ENCODE measurements at regions not wholly inside any gene's neighbourhood (a gene's known extent, or its start where the extent isn't known, plus 50 kb on each side); places are given as distances from the start of the nearest gene placed in this dataset.

DNA sequence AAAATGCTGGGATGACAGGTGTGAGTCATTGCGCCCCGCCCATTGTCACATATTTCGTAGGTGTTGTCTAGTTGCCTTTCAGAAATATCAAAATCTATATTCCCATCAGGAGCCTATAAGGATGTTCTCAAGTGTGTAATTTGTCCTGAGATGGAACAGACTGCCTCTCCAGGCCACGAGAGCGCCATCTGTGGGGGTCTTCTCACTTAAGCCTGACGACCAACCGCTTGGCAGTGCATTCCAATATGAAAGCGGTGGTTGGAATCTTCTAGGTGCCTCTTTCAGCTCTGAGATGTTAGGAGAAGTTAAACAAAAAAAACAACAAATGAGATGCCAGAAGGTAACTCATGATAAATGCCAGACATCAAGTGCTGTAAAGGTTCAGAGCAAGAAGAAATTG is 488.5 kb downstream of the QKI start:
- TF ChIP-seq, protein P1, sequence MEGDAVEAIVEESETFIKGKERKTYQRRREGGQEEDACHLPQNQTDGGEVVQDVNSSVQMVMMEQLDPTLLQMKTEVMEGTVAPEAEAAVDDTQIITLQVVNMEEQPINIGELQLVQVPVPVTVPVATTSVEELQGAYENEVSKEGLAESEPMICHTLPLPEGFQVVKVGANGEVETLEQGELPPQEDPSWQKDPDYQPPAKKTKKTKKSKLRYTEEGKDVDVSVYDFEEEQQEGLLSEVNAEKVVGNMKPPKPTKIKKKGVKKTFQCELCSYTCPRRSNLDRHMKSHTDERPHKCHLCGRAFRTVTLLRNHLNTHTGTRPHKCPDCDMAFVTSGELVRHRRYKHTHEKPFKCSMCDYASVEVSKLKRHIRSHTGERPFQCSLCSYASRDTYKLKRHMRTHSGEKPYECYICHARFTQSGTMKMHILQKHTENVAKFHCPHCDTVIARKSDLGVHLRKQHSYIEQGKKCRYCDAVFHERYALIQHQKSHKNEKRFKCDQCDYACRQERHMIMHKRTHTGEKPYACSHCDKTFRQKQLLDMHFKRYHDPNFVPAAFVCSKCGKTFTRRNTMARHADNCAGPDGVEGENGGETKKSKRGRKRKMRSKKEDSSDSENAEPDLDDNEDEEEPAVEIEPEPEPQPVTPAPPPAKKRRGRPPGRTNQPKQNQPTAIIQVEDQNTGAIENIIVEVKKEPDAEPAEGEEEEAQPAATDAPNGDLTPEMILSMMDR (IDR thresholded peaks at IDR 0.05 in 2 of 3, conservative IDR thresholded peaks at IDR 0.05 in 1 of 3; ENCODE audit: insufficient read depth in 2 of 3, low read depth in 1 of 3, low read length in 3 of 3) = peak in 2 of 3 experiments; percentile 23 to 26; a peak in 2 of 6 replicates
- no peak for TF ChIP-seq ZNF263 (CRISPR knock-in tag; IDR thresholded peaks at IDR 0.05; ENCODE audit: borderline replicate concordance)
- no peak for TF ChIP-seq ATF1 (CRISPR knock-in tag; IDR thresholded peaks at IDR 0.05)
- TF ChIP-seq ATF1 (tag; IDR thresholded peaks at IDR 0.05) = no peak
- TF ChIP-seq SETDB1 (IDR thresholded peaks at IDR 0.05; ENCODE audit: low read length) = no peak
- TF ChIP-seq, protein P2, sequence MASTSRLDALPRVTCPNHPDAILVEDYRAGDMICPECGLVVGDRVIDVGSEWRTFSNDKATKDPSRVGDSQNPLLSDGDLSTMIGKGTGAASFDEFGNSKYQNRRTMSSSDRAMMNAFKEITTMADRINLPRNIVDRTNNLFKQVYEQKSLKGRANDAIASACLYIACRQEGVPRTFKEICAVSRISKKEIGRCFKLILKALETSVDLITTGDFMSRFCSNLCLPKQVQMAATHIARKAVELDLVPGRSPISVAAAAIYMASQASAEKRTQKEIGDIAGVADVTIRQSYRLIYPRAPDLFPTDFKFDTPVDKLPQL (IDR thresholded peaks at IDR 0.05; ENCODE audit: extremely low read depth, insufficient read length) = no peak
- no peak for TF ChIP-seq SIRT6 (IDR thresholded peaks at IDR 0.05; ENCODE audit: low read depth, low read length)
- no peak for TF ChIP-seq MTA3 (IDR thresholded peaks at IDR 0.05; ENCODE audit: borderline replicate concordance)
- no peak for TF ChIP-seq MAFF (IDR thresholded peaks at IDR 0.05; ENCODE audit: low read length)
- TF ChIP-seq, protein P3, sequence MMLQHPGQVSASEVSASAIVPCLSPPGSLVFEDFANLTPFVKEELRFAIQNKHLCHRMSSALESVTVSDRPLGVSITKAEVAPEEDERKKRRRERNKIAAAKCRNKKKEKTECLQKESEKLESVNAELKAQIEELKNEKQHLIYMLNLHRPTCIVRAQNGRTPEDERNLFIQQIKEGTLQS (IDR thresholded peaks at IDR 0.05) = no peak
- TF ChIP-seq, protein P3 (CRISPR knock-in tag; conservative IDR thresholded peaks at IDR 0.05) = no peak

Measured in K562 (cell line).